ENCODE measurements at regions not wholly inside any gene's neighbourhood (a gene's known extent, or its start where the extent isn't known, plus 50 kb on each side); places are given as distances from the start of the nearest gene placed in this dataset.
"Not testable (repeated sequence)": the region's sequence is repeated elsewhere in the genome, so short reads cannot be mapped to it uniquely, and the experiment has no call there.

- no peak for DNase-seq
Observed at GRCh38 chr10:31124852-31125251, 93.2 kb upstream of the ZNF438 start.

DNA sequence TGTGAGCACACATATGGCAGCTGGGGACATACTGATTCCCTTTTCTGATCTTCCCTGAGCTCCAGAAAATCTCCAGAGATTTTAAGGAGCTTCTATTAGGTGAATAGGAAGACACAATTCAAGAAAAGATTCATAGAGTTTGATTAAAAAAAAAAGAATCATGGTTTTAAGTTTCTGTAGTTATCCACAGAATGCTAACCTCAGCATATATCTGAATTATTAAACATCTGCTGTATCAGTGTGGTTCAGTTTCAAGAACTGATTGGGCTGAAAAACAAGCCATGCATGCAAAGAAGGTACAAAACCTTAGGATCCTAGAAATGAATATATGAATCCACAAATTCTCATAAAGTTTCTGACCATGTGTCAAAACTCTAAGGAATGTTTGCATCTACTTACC lies 94.1 kb upstream of the ZNF438 start:
- no peak for DNase-seq

- no peak for DNase-seq
Observed at GRCh38 chr10:31126593-31126992, 94.9 kb upstream of the ZNF438 start.

GRCh38 chr10:31128536-31128935 lies 96.9 kb upstream of the ZNF438 start:
- no peak for DNase-seq

- no peak for DNase-seq
Observed at GRCh38 chr10:31129271-31129670, 97.6 kb upstream of the ZNF438 start.

GRCh38 chr10:31129880-31130405 lies 98.3 kb upstream of the ZNF438 start:
- no peak for DNase-seq

DNA sequence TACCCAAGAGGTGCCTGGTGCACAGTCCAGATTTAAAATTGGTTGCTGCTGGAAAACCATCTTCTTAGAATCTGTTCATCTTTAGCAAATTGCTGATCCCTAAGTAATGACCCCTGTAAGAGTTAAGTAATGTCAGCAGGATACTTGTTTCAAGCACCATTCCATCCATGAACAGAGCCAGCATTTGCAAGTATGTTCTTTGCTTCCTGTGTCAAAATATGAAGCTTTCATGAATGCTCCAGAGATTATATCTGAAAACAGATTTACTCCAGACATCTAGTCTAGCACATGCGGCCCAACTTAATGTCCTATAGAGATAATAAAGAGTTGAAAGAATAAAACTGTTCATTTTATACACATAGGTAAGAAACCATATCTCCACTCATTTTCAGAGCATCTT lies 98.7 kb upstream of the ZNF438 start:
- DNase-seq: no peak

DNA sequence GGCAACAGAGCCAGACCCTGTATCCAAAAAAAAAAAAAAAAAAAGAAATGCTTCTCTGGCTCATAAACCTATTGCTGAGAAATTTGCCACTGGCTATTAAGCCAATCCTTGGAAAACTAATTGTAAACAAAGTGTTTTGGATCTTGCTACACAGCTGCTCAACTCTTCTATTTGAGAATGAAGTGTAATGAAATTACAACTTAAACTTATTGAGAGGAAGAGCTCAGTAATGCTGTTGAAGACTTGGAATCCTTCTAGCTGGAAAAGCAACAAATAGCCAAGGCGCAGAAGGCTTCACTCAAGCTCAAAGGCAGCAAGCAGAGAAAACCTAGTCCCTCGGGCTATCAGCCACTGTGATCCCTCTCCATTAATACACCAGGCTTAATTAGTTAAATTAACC lies 99.6 kb upstream of the ZNF438 start:
- DNase-seq: no peak

DNA sequence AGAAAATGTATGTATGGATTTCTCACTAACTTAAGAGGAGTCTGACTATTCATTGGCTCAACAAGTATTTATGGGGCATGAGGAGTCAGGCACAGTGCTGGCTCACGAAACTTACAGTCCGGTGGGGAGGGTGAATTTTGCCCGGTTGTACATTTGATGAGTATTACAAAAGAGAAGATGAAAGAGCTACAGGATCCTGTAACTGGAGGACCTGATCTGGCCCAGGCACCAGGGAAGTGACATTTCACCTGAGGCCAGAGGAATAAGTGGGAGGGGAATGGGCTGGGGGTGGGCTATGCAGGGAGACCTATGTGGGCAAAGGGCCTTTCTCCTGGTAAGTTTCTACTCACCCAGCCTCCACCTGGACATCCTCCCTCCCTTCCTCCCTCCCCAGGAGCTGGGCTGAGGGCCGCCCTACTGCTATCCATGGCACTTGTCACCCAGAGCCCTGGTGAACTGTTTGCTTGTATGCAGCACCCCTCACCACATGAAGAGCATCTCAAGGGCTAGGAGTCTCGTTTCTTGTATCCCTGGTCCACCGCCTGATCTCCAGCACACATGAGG lies 101.1 kb upstream of the ZNF438 start:
- no peak for DNase-seq

GRCh38 chr10:31133251-31133791 lies 101.7 kb upstream of the ZNF438 start:
- no peak for DNase-seq

GRCh38 chr10:31133792-31134310 lies 102.2 kb upstream of the ZNF438 start:
- DNase-seq: no peak

- no peak for DNase-seq
Observed at GRCh38 chr10:31134311-31134952, 102.8 kb upstream of the ZNF438 start.

DNA sequence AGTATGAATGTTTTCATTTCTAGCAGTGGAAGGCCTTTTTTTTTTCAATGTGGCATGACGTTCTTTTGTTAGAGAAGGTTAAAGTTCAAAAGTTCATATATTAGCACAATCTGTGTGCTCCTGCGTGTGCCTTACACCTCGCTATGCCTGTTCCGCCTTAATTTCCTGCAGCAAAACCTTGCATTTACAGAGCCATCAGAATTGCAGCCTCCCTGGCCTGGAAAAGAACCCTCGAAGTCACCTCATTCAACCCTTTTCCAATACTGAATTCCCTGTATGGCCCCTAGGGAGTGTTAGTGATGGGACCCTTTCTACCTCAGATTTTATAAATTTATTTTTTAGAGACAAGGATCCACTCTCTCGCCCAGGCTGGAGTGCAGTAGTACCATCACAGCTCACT lies 103.5 kb upstream of the ZNF438 start:
- DNase-seq: no peak

DNA sequence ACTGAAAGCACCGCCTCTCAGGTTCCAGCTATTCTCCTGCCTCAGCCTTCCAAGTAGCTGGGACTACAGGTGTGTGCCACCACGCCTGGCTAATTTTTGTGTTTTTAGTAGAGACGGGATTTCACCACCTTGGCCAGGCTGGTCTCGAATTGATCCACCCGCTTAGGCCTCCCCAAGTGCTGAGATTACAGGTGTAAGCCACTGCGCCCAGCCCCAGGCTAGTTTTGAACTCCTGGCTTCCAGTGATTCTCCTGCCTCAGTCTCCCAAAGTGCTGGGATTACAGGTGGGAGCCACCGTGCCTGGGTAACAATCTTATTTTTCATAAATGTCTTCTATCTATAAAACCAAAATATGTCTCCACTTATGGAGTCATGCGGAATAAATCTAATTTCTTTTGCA lies 104.1 kb upstream of the ZNF438 start:
- DNase-seq: not testable (repeated sequence)

DNA sequence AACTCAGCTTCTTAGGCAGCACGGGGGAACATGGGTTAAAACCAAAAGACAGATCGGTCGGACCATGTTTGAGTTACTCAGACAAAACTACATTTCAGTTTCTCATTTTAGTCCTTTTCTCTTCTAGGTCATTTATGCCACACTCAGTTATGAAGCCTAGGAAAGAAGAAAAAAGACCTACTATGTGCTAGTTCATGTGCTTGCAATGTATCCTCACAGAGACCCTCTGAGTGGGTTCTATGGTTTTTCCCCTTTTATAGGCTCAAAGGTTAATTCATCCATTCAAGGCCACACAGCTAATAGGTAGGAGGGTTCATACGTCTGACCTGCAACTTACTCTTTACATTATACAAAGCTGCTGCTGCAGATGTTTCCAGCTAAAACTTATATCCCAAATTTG lies 104.7 kb upstream of the ZNF438 start:
- no peak for DNase-seq

DNA sequence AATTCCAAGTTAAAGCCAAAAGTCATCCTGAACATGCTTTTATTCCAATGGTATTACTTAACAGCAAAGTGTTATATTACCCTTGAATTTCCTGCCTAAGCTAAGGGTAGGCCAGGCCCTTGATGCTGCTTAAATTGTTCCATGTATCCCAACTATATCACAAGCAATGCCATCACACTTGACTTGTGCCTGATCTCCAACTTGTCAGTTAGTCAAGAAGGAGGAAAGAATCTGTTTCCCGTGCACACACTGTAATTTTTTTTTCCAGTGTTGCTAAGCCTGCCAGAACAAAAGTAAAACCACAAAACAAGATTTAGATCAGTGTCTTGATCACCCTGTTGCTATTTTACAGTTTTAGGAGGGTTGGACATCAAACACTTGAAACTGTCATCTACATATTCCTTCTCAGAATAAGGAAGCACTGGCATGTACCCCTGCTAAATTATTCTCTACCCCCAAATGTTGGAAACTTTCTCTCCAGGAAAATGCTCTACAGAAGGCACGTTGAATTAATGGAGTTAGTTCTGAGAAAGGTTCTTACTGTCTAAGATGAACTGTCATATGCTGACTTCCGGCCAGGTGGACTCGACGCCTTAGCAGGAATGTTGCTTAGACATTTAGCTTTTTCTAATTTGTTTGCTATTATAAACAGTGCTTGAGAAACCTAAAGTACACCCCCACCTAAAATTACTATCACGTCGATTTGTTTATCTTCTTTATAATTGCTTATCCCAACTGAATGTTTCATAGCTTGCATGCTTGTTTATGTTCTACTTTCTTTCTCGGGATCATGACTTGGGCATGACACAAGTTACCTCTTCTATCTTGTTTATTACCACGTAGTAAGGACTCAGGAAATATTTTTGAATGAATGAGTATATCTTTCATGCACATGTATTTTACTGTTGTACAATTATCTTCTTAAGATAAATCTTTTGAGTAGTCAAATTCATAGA lies 105.5 kb upstream of the ZNF438 start:
- DNase-seq: no peak

GRCh38 chr10:31138026-31138553 lies 106.4 kb upstream of the ZNF438 start:
- no peak for DNase-seq

GRCh38 chr10:31139497-31139896 lies 107.8 kb upstream of the ZNF438 start:
- DNase-seq: no peak

GRCh38 chr10:31140716-31141115 lies 109.1 kb upstream of the ZNF438 start:
- DNase-seq: no peak

GRCh38 chr10:31142026-31142425 lies 110.4 kb upstream of the ZNF438 start:
- DNase-seq: no peak

- DNase-seq: no peak
Observed at GRCh38 chr10:31143331-31143935, 111.8 kb upstream of the ZNF438 start.

GRCh38 chr10:31145986-31146385 lies 114.3 kb upstream of the ZNF438 start:
- DNase-seq: no peak

All from NCI-H1436 treated with DMSO at 0.1 percent for 48 hours (cell line).